Daoy (cell line): ENCODE measurements at regions not wholly inside any gene's neighbourhood (a gene's known extent, or its start where the extent isn't known, plus 50 kb on each side); places are given as distances from the start of the nearest gene placed in this dataset.

Experiments used
- DNase-seq: peaks from one replicate; pipeline ENCODE4 v3.0.0-alpha.2; 2015; ENCODE audit warnings: low read depth

- no peak for DNase-seq
These were observed 70.5 kb upstream of the WNT11 start for GRCh38 chr11:76276781-76277155.

GRCh38 chr11:76276046-76276780 is 69.9 kb upstream of the WNT11 start:
- DNase-seq, result no peak

GRCh38 chr11:76275446-76275845 is 69.1 kb upstream of the WNT11 start:
- no peak for DNase-seq

- no peak for DNase-seq
These were observed 64.8 kb upstream of the WNT11 start for GRCh38 chr11:76271068-76271467.

- DNase-seq, result no peak
These were observed 64.1 kb upstream of the WNT11 start for GRCh38 chr11:76270389-76270788.

- DNase-seq, result no peak
These were observed 63.5 kb upstream of the WNT11 start for GRCh38 chr11:76269661-76270261.

- DNase-seq, result no peak
These were observed 62.9 kb upstream of the WNT11 start for GRCh38 chr11:76269247-76269646.

- DNase-seq, result no peak
These were observed 62.2 kb upstream of the WNT11 start for GRCh38 chr11:76268498-76268897.

GRCh38 chr11:76267556-76267955 is 61.3 kb upstream of the WNT11 start:
- no peak for DNase-seq

- peak; percentile 70 for DNase-seq
These were observed 60.2 kb upstream of the WNT11 start for GRCh38 chr11:76266286-76267100.

GRCh38 chr11:76265771-76266241 is 59.5 kb upstream of the WNT11 start:
- no peak for DNase-seq

- no peak for DNase-seq
These were observed 57.4 kb upstream of the WNT11 start for GRCh38 chr11:76263657-76264056.

- DNase-seq, result no peak
These were observed 56.9 kb upstream of the WNT11 start for GRCh38 chr11:76263166-76263565.

GRCh38 chr11:76260296-76260925 is 54.1 kb upstream of the WNT11 start:
- DNase-seq, result no peak

- no peak for DNase-seq
These were observed 53.1 kb upstream of the WNT11 start for GRCh38 chr11:76259299-76259908.

GRCh38 chr11:76257074-76257719 is 50.9 kb upstream of the WNT11 start:
- DNase-seq, result no peak

GRCh38 chr11:76256448-76256847 is 50.1 kb upstream of the WNT11 start:
- no peak for DNase-seq
